GM23248 (cell line): ENCODE measurements at regions not wholly inside any gene's neighbourhood (a gene's known extent, or its start where the extent isn't known, plus 50 kb on each side); places are given as distances from the start of the nearest gene placed in this dataset.

ENCODE experiments used
- EZH2 ChIP-seq: fragments of 200-600 bp; sonication (generic); IDR thresholded peaks from 2 replicates; pipeline ENCODE4 v1.6.1; 2018; ENCODE audit warnings: antibody characterized with exemption, mild to moderate bottlenecking; ENCODE audit not compliant: insufficient read depth, poor library complexity, severe bottlenecking
- EZH2phosphoT487 ChIP-seq: fragments of 200-600 bp; sonication (generic); IDR thresholded peaks from 2 replicates; pipeline ENCODE4 v1.6.1; 2018; ENCODE audit warnings: antibody characterized with exemption, moderate library complexity, mild to moderate bottlenecking, low read depth; ENCODE audit not compliant: insufficient read depth

DNA sequence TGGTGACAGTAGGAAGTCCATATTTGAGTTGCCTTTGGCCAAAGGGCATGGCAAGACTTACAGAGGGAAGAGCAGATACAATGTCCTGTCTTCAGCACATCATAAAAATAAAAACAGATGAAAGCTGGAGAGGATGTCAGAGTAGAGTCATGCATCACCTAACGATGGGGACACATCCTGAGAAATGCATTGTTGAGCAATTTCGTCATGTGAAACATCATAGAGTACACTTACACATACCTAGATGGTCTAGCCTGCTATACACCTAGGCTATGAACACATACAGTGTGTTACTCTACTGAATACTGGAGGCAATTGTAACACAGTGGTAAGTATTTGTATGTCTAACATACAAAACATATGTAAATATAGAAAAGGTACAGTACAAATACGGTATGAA, 75.6 kb downstream of the VEGFA start:
- TF ChIP-seq EZH2, result no peak
- no peak for TF ChIP-seq EZH2phosphoT487
